NCI-H128 (cell line): ENCODE measurements at regions not wholly inside any gene's neighbourhood (a gene's known extent, or its start where the extent isn't known, plus 50 kb on each side); places are given as distances from the start of the nearest gene placed in this dataset.
"Not testable (repeated sequence)": the region's sequence is repeated elsewhere in the genome, so short reads cannot be mapped to it uniquely, and the experiment has no call there.

ENCODE experiments used
- DNase-seq: peaks from one replicate; lab custom pipeline; 2025; ENCODE audit not compliant: unreplicated experiment; lab: John Stamatoyannopoulos, UW

- no peak for DNase-seq
Observed at GRCh38 chr15:91609231-91609630, 244.3 kb upstream of the SLCO3A1 start.

GRCh38 chr15:91609966-91610365 lies 243.5 kb upstream of the SLCO3A1 start:
- no peak for DNase-seq

GRCh38 chr15:91611561-91612323 lies 241.8 kb upstream of the SLCO3A1 start:
- DNase-seq = no peak

GRCh38 chr15:91620229-91620628 lies 233.3 kb upstream of the SLCO3A1 start:
- DNase-seq = no peak

- DNase-seq = no peak
Observed at GRCh38 chr15:91622235-91622634, 231.3 kb upstream of the SLCO3A1 start.

GRCh38 chr15:91622711-91623342 lies 230.7 kb upstream of the SLCO3A1 start:
- DNase-seq = no peak

- no peak for DNase-seq
Observed at GRCh38 chr15:91624353-91624968, 229.0 kb upstream of the SLCO3A1 start.

GRCh38 chr15:91625506-91625905 lies 228.0 kb upstream of the SLCO3A1 start:
- DNase-seq = no peak

GRCh38 chr15:91627473-91628278 lies 225.8 kb upstream of the SLCO3A1 start:
- DNase-seq = no peak

GRCh38 chr15:91630090-91630489 lies 223.4 kb upstream of the SLCO3A1 start:
- DNase-seq = no peak

- no peak for DNase-seq
Observed at GRCh38 chr15:91632176-91632575, 221.3 kb upstream of the SLCO3A1 start.

- DNase-seq = no peak
Observed at GRCh38 chr15:91632981-91633380, 220.5 kb upstream of the SLCO3A1 start.

GRCh38 chr15:91634179-91634578 lies 219.3 kb upstream of the SLCO3A1 start:
- no peak for DNase-seq

- no peak for DNase-seq
Observed at GRCh38 chr15:91635080-91635479, 218.4 kb upstream of the SLCO3A1 start.

- no peak for DNase-seq
Observed at GRCh38 chr15:91635641-91636040, 217.9 kb upstream of the SLCO3A1 start.

GRCh38 chr15:91649016-91649415 lies 204.5 kb upstream of the SLCO3A1 start:
- no peak for DNase-seq

- DNase-seq = no peak
Observed at GRCh38 chr15:91649831-91650321, 203.6 kb upstream of the SLCO3A1 start.

GRCh38 chr15:91651251-91651650 lies 202.3 kb upstream of the SLCO3A1 start:
- DNase-seq = no peak

- DNase-seq = no peak
Observed at GRCh38 chr15:91652610-91653207, 200.8 kb upstream of the SLCO3A1 start.

- not testable (repeated sequence) for DNase-seq
Observed at GRCh38 chr15:91655563-91656290, 197.8 kb upstream of the SLCO3A1 start.
